Mesothelial cell of epicardium (in vitro differentiated cells): ENCODE measurements at regions not wholly inside any gene's neighbourhood (a gene's known extent, or its start where the extent isn't known, plus 50 kb on each side); places are given as distances from the start of the nearest gene placed in this dataset.
A peak's percentile ranks its signal among the peaks of the same experiment; 100 is the strongest.

Experiments
- DNase-seq, 2 experiments: peaks; one replicate each; pipeline ENCODE4 v3.0.0; 2021; ENCODE audit warnings: low spot score in 2 of 2; ENCODE audit not compliant: unreplicated experiment in 2 of 2
- H3K27ac Mint-ChIP-seq: 2 replicates; pipeline ENCODE4 v1.8.0; 2021; ENCODE audit warnings: mixed read lengths
- H3K27me3 Mint-ChIP-seq: 2 replicates; pipeline ENCODE4 v1.8.0; 2021; ENCODE audit warnings: low read depth, mixed read lengths
- H3K36me3 Mint-ChIP-seq: 2 replicates; pipeline ENCODE4 v1.8.0; 2021; ENCODE audit warnings: mixed read lengths
- H3K4me1 Mint-ChIP-seq: 2 replicates; pipeline ENCODE4 v1.8.0; 2021; ENCODE audit warnings: mixed read lengths
- H3K4me3 Mint-ChIP-seq: 2 replicates; pipeline ENCODE4 v1.8.0; 2021; ENCODE audit warnings: mild to moderate bottlenecking, moderate library complexity, mixed read lengths
- H3K9me3 Mint-ChIP-seq: 2 replicates; pipeline ENCODE4 v1.8.0; 2021; ENCODE audit warnings: mixed read lengths
- TF ChIP-seq, protein P1 (sequence below): fragments of 200-600 bp; sonication (generic); IDR thresholded peaks from one replicate; pipeline ENCODE4 v1.5.0; 2021; ENCODE audit warnings: antibody characterized with exemption; ENCODE audit not compliant: unreplicated experiment

GRCh38 chr9:20070336-20070735 is 281.5 kb upstream of the SLC24A2 start:
- TF ChIP-seq, protein P1, sequence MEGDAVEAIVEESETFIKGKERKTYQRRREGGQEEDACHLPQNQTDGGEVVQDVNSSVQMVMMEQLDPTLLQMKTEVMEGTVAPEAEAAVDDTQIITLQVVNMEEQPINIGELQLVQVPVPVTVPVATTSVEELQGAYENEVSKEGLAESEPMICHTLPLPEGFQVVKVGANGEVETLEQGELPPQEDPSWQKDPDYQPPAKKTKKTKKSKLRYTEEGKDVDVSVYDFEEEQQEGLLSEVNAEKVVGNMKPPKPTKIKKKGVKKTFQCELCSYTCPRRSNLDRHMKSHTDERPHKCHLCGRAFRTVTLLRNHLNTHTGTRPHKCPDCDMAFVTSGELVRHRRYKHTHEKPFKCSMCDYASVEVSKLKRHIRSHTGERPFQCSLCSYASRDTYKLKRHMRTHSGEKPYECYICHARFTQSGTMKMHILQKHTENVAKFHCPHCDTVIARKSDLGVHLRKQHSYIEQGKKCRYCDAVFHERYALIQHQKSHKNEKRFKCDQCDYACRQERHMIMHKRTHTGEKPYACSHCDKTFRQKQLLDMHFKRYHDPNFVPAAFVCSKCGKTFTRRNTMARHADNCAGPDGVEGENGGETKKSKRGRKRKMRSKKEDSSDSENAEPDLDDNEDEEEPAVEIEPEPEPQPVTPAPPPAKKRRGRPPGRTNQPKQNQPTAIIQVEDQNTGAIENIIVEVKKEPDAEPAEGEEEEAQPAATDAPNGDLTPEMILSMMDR, result no peak

GRCh38 chr9:20065796-20066700 is 277.2 kb upstream of the SLC24A2 start:
- peak overlapping the region; percentile 21 for H3K27ac Mint-ChIP-seq

More at GRCh38 chr9:20070336-20070735, 281.5 kb upstream of the SLC24A2 start:
- Mint-ChIP-seq H3K4me1 (peaks cover 3% of the 10 kb centered on the region), H3K27me3 (peaks cover 11% of the 10 kb centered on the region), H3K27ac (no peak overlapping the region), H3K4me3 (no peak overlapping the region), H3K36me3 (no peaks in the 10 kb centered on the region), H3K9me3 (peaks cover 4% of the 10 kb centered on the region)
- DNase-seq, result no peak

GRCh38 chr9:20065046-20065445 is 276.2 kb upstream of the SLC24A2 start:
- TF ChIP-seq, protein P1, result no peak

More at GRCh38 chr9:20065796-20066700, 277.2 kb upstream of the SLC24A2 start:
- H3K36me3 Mint-ChIP-seq, result no peaks in the 10 kb centered on the region
- TF ChIP-seq, protein P1, result no peak
- H3K27me3 Mint-ChIP-seq, result peaks cover 6% of the 10 kb centered on the region
- no peak overlapping the region for H3K4me3 Mint-ChIP-seq
- peaks cover 4% of the 10 kb centered on the region for H3K9me3 Mint-ChIP-seq
- DNase-seq, result no peak
- peaks cover 8% of the 10 kb centered on the region for H3K4me1 Mint-ChIP-seq

DNA sequence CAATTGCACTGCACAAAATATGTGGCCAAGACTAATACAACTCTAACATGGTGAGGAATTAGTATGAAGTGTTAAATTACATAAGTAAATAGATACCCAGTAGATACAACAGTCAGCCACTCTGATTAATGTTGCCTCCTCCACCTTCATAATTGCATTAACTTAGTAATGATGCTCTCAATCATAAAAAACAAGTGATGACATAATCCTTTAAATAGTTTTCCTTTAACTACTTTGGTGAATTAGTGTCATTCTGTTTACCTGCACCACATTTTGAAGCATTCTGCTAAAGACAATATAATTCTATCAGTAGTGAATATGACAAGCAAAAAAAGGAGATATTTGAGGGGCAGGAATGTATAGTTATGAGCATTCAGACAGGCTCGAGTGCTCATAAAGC is 265.9 kb upstream of the SLC24A2 start:
- no peak for DNase-seq
- no peak overlapping the region for H3K27ac Mint-ChIP-seq
- H3K4me1 Mint-ChIP-seq, result no peaks in the 10 kb centered on the region
- TF ChIP-seq, protein P1, result no peak
- no peaks in the 10 kb centered on the region for H3K36me3 Mint-ChIP-seq
- H3K4me3 Mint-ChIP-seq, result no peak overlapping the region
- peaks cover 8% of the 10 kb centered on the region for H3K27me3 Mint-ChIP-seq
- H3K9me3 Mint-ChIP-seq, result no peaks in the 10 kb centered on the region

More at GRCh38 chr9:20065046-20065445, 276.2 kb upstream of the SLC24A2 start:
- DNase-seq, result no peak
- Mint-ChIP-seq H3K9me3 (peaks cover 4% of the 10 kb centered on the region), H3K4me1 (peaks cover 6% of the 10 kb centered on the region), H3K36me3 (no peaks in the 10 kb centered on the region), H3K27me3 (peaks cover 7% of the 10 kb centered on the region), H3K27ac (no peak overlapping the region), H3K4me3 (no peak overlapping the region)

- H3K4me3 Mint-ChIP-seq, result no peak overlapping the region
- no peaks in the 10 kb centered on the region for H3K27me3 Mint-ChIP-seq
- TF ChIP-seq, protein P1, result no peak
- no peaks in the 10 kb centered on the region for H3K9me3 Mint-ChIP-seq
- no peaks in the 10 kb centered on the region for H3K4me1 Mint-ChIP-seq
- H3K27ac Mint-ChIP-seq, result no peak overlapping the region
- H3K36me3 Mint-ChIP-seq, result no peaks in the 10 kb centered on the region
- no peak for DNase-seq
Observed at GRCh38 chr9:20048985-20049384, 260.1 kb upstream of the SLC24A2 start.
